ENCODE measurements at regions not wholly inside any gene's neighbourhood (a gene's known extent, or its start where the extent isn't known, plus 50 kb on each side); places are given as distances from the start of the nearest gene placed in this dataset.
"Not testable (repeated sequence)": the region's sequence is repeated elsewhere in the genome, so short reads cannot be mapped to it uniquely, and the experiment has no call there.

DNA sequence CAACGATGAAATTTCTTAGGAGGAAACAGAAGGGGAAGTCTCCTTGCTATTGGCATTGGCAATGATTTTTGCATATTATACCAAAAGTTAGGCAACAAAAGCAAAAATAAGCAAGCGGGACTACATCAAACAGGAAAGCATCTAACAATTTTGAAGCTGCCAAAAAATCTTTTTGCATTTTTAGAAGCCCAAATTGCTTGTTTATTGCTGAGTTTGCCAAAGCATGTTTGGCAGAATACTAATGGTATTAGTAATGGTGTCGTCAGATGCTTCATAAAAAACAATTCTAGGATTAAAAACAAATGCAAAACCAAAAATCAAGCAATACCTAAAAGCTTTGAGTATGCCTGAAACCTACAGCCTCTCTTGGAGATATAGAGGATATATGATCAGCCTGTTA is 80.0 kb downstream of the GALR1 start:
- DNase-seq: no peak

DNA sequence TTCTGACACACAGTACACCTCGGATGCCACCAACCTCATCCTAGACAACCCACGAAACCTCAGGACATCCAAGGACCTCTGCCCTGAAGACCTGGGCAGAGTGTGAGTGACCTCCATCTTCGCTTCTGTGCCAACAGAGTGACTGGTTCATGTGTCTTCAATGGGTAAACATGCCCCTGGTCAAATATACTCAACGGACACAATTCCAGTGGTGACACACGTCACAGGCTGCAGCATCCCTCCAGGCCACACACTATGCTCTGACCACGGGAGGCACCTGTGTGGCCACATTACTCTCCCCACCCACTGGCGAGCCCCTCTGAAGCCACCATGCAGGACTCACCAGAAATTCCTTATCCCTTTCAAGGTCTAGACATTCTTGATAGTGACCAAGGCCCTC is 85.2 kb downstream of the GALR1 start:
- no peak for DNase-seq

GRCh38 chr18:77337604-77338003 is 88.0 kb downstream of the GALR1 start:
- DNase-seq: no peak

DNA sequence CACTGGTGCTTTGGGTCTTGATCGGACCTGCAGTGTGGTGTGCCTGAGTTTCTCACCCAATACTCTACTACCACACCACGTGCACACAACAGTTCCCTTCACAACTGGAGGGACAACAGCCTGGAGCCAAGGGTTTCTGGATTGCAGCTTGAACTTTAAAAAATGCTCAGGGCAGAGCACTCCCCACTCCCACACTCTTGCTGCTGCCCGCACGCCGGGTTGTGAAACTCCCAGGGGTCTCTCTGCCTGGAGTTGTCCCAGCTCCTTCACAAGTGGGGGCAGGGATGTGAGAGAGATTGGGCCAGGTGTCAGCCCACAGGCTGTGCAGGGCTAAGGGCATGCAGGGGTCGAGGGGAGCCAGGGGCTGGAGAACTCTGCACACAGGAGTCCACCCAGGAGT is 89.4 kb downstream of the GALR1 start:
- DNase-seq: no peak

GRCh38 chr18:77339623-77340022 is 90.0 kb downstream of the GALR1 start:
- no peak for DNase-seq

- DNase-seq: no peak
Observed at GRCh38 chr18:77340815-77341214, 91.2 kb downstream of the GALR1 start.

GRCh38 chr18:77341527-77342325 is 92.1 kb downstream of the GALR1 start:
- DNase-seq: no peak

- DNase-seq: no peak
Observed at GRCh38 chr18:77342736-77343135, 93.1 kb downstream of the GALR1 start.

DNA sequence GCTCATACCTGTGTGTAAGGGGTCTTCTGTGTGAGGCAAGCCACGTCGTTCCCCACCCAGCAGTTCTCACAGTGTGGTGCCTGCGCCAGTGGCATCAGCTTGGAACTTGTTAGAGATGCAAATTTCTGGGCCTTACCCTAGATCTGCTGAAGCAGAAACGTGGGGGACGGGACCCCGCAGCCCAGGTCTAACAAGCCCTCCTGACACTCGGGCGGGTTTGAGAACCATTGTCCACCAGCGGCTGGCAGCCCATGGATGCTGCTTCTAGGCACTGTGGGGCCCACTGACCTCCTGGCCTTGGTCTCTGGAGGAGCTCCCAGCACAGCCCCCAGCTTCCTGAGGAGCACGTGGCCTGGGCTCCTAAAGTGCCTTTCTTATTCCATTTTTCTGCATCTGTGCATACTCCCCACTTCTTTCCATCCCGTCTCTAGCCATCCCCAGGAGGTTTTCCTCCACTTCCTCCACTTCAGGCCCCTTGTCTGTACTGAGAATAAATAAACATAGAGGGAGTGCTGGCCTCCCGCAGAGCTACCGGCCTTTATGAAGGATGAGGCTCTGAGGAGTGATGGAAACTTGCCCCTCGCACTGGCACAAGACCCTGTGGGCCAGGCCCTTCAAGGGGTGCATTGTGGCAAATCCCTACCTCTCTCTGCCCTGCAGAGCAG is 94.3 kb downstream of the GALR1 start:
- DNase-seq: no peak

GRCh38 chr18:77344786-77345500 is 95.3 kb downstream of the GALR1 start:
- DNase-seq: no peak

- DNase-seq: no peak
Observed at GRCh38 chr18:77346208-77346810, 96.7 kb downstream of the GALR1 start.

GRCh38 chr18:77353349-77353748 is 103.7 kb downstream of the GALR1 start:
- DNase-seq: not testable (repeated sequence)

DNA sequence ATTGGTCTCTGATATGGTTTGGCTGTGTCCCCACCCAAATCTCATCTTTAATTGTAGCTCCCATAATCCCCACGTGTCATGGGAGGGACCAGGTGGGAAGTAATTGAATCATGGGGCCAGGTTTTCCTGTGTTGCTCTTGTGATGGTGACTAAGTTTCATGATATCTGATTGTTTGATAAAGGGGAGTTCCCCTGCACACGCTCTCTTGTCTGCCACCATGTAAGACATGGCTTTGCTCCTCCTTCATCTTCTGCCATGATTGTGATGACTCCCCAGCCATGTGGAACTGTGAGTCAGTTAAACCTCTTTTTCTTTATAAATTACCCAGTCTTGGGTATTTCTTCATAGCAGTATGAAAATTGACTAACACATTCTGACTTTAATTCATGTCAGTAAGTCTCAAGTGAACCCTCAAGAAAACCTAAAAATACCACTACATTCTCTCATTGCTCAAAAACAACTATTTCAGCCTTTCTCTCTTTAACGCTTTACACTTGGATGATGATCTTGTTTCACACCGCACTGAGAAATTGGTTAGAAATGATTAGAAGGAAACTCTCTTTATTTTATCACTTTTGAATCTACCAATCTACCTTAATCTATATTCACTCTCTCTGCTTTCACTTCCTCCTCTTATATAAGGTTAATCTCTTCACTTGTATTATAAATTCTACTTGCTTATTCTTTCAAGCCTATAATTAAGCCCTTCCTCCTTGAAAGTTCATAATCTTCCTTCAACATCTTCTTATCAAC is 110.1 kb downstream of the GALR1 start:
- peak; percentile 9 for DNase-seq

GRCh38 chr18:77360315-77361190 is 110.9 kb downstream of the GALR1 start:
- DNase-seq: no peak

- DNase-seq: no peak
Observed at GRCh38 chr18:77361382-77361781, 111.7 kb downstream of the GALR1 start.

- no peak for DNase-seq
Observed at GRCh38 chr18:77365667-77366066, 116.0 kb downstream of the GALR1 start.

GRCh38 chr18:77366067-77366719 is 116.5 kb downstream of the GALR1 start:
- no peak for DNase-seq

GRCh38 chr18:77366720-77367641 is 117.3 kb downstream of the GALR1 start:
- no peak for DNase-seq

DNA sequence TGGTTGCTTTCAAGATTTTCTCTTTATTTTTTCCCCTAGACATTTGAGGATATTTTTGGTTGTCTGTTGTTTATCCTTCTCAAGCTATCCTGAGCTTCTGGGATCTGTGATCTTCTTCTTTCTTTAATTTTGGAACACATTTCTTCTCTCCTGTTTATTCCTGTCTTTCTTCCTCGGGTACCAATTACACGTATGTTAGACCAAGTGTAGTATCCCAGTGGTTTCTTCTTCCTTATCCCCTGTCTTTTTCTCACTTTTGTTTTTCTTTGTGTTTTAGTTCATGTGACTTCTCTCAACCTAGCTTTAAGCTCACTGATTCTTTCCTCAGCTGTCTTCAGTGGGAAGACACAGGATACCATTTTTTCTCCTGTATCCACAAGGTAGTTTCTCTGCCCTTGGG is 120.0 kb downstream of the GALR1 start:
- no peak for DNase-seq

Data from stimulated activated CD4-positive, alpha-beta T cell treated with anti-CD3 and anti-CD28 coated beads, Interleukin-1b, Interleukin-23, amount 100 ng/mL, for 48 hours (primary cell).